ENCODE measurements at regions not wholly inside any gene's neighbourhood (a gene's known extent, or its start where the extent isn't known, plus 50 kb on each side); places are given as distances from the start of the nearest gene placed in this dataset.

GRCh38 chr14:85054178-85054577 lies 475.8 kb upstream of the FLRT2 start:
- TF ChIP-seq POLR2AphosphoS5 (IDR thresholded peaks at IDR 0.05) (no peak), CTCF (IDR thresholded peaks at IDR 0.05) (no peak), POLR2A (IDR thresholded peaks at IDR 0.05) (no peak)
- no peaks in the 10 kb centered on the region for H3K27me3 ChIP-seq (replicated peaks; ENCODE audit: insufficient read depth)
- H3K27ac ChIP-seq = no peak overlapping the region
- H3K36me3 ChIP-seq = no peaks in the 10 kb centered on the region
- H3K4me1 ChIP-seq (replicated peaks) = no peaks in the 10 kb centered on the region
- intact Hi-C loops (cut with DNase I) = no loop called here
- no peak overlapping the region for H3K4me3 ChIP-seq
- H3K9me3 ChIP-seq = no peaks in the 10 kb centered on the region
- no peak for DNase-seq (ENCODE audit: low spot score)

- H3K4me3 ChIP-seq = no peak overlapping the region
- no peaks in the 10 kb centered on the region for H3K9me3 ChIP-seq
- no peak overlapping the region for H3K27ac ChIP-seq
- no peaks in the 10 kb centered on the region for H3K27me3 ChIP-seq (replicated peaks; ENCODE audit: insufficient read depth)
- TF ChIP-seq CTCF (IDR thresholded peaks at IDR 0.05) (no peak), POLR2AphosphoS5 (IDR thresholded peaks at IDR 0.05) (no peak), POLR2A (IDR thresholded peaks at IDR 0.05) (no peak)
- H3K4me1 ChIP-seq (replicated peaks) = no peaks in the 10 kb centered on the region
- WGBS = 60% methylated on average over 1 of the region's 1 CpG
- no peak for DNase-seq (ENCODE audit: low spot score)
- intact Hi-C loops (cut with DNase I) = no loop called here
- no peaks in the 10 kb centered on the region for H3K36me3 ChIP-seq
Measured at GRCh38 chr14:85056267-85056666, 473.7 kb upstream of the FLRT2 start.

- Histone ChIP-seq H3K36me3 (no peaks in the 10 kb centered on the region), H3K27me3 (replicated peaks; ENCODE audit: insufficient read depth) (no peaks in the 10 kb centered on the region), H3K4me3 (no peak overlapping the region), H3K9me3 (no peaks in the 10 kb centered on the region), H3K4me1 (replicated peaks) (no peaks in the 10 kb centered on the region), H3K27ac (no peak overlapping the region)
- 61% methylated on average over 7 of the region's 7 CpGs for WGBS
- TF ChIP-seq POLR2A (IDR thresholded peaks at IDR 0.05) (no peak), CTCF (IDR thresholded peaks at IDR 0.05) (no peak), POLR2AphosphoS5 (IDR thresholded peaks at IDR 0.05) (no peak)
- no peak for DNase-seq (ENCODE audit: low spot score)
- intact Hi-C loops (cut with DNase I) = no loop called here
Measured at GRCh38 chr14:85057221-85057620, 472.7 kb upstream of the FLRT2 start.

GRCh38 chr14:85058150-85058549 lies 471.8 kb upstream of the FLRT2 start:
- Histone ChIP-seq H3K9me3 (no peaks in the 10 kb centered on the region), H3K4me1 (replicated peaks) (no peaks in the 10 kb centered on the region), H3K4me3 (no peak overlapping the region), H3K27ac (no peak overlapping the region), H3K27me3 (replicated peaks; ENCODE audit: insufficient read depth) (no peaks in the 10 kb centered on the region), H3K36me3 (no peaks in the 10 kb centered on the region)
- DNase-seq (ENCODE audit: low spot score) = no peak
- intact Hi-C loops (cut with DNase I) = no loop called here
- TF ChIP-seq CTCF (IDR thresholded peaks at IDR 0.05) (no peak), POLR2A (IDR thresholded peaks at IDR 0.05) (no peak), POLR2AphosphoS5 (IDR thresholded peaks at IDR 0.05) (no peak)

GRCh38 chr14:85060121-85060520 lies 469.8 kb upstream of the FLRT2 start:
- 86% methylated on average over 5 of the region's 5 CpGs for WGBS
- H3K27ac ChIP-seq = no peak overlapping the region
- H3K9me3 ChIP-seq = no peaks in the 10 kb centered on the region
- H3K36me3 ChIP-seq = no peaks in the 10 kb centered on the region
- intact Hi-C loops (cut with DNase I) = no loop called here
- H3K4me3 ChIP-seq = no peak overlapping the region
- no peaks in the 10 kb centered on the region for H3K27me3 ChIP-seq (replicated peaks; ENCODE audit: insufficient read depth)
- H3K4me1 ChIP-seq (replicated peaks) = no peaks in the 10 kb centered on the region
- no peak for DNase-seq (ENCODE audit: low spot score)
- no peak for TF ChIP-seq CTCF (IDR thresholded peaks at IDR 0.05)
- no peak for TF ChIP-seq POLR2A (IDR thresholded peaks at IDR 0.05)
- no peak for TF ChIP-seq POLR2AphosphoS5 (IDR thresholded peaks at IDR 0.05)

Data from prostate gland (tissue), 2 donors.